GM19239 (cell line): ENCODE measurements at regions not wholly inside any gene's neighbourhood (a gene's known extent, or its start where the extent isn't known, plus 50 kb on each side); places are given as distances from the start of the nearest gene placed in this dataset.

Experiments
- DNase-seq: peaks from one replicate; pipeline ENCODE4 v3.0.0; 2011; ENCODE audit warnings: low spot score; ENCODE audit not compliant: insufficient read length
- FAIRE-seq: peaks from 2 replicates; lab custom pipeline; 2011; peaks lifted over from hg19 to GRCh38; lab: Jason Lieb, UNC

DNA sequence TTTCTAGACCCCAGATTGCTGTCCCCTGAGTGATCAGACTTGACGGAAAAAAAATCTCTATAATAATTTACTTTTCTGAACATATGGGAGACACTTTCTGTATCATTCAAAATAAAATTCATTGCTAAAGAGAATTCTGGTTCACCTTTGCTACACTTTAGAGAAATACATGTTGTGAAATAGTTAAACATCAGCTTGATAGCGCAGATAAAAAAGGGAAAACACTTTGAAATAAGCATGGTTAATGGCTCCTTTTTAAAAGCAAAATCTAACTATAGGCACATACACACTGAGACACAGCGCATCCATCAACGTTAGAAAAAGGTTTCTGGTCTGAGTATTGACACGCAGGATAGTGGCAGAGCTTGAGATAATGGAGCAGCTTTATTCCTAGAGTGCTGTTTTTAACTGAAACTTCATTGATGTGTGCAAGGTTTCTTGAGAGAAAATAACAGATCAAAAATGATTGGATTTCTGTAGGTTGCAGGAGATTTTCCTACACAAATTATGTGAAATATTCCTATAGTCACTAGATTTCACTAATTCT, 341.2 kb downstream of the MZT1 start:
- no peak for DNase-seq
- no peak for FAIRE-seq

DNA sequence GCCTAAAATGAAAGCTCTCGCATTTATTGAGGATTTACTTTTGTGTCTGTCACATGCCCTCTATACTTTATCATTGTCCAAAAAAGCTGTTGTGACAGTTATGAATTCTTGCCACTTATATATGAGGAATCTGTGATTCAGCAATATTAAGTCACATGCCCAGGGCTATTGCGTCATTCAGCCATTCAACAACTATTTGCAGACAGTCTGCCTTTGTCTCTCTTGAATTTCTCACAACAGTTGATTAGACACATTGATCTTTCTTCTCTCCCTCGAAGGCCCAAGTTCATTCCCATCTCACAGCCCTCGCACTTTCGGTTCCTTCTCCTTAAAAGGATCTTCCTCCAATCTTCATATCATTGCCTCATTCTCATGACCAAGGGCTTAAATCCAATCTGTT, 342.6 kb downstream of the MZT1 start:
- DNase-seq, result no peak
- FAIRE-seq, result no peak

DNA sequence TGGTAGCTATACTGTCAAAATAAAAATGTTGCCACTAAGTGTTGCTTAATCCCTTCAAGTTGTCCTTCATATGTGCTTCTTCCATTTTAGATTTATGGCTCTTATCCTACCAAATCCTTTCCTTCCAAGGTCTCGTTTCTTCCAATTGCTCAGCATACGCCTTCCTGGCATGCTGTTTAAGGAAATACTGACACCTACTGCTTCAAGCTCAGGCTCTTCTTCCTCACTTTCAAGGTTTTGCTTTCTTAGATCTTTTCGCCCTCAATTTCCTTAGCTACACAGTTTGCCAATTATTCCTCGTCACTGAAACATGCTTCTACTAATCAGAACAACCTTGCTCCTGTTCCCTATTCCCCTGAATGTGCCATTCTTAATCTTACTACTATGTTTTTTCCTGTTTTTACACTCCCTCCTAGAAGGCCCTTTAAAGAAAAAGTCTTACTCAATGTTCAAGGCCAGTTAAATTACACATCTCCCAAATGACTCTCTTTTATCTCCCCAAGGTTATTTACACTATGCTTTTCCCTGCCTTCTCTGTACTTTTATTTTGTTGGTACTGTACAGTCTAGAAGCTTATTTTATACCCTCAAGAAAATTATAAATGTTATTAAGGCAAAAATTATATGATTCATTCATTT, 343.1 kb downstream of the MZT1 start:
- DNase-seq, result no peak
- no peak for FAIRE-seq

DNA sequence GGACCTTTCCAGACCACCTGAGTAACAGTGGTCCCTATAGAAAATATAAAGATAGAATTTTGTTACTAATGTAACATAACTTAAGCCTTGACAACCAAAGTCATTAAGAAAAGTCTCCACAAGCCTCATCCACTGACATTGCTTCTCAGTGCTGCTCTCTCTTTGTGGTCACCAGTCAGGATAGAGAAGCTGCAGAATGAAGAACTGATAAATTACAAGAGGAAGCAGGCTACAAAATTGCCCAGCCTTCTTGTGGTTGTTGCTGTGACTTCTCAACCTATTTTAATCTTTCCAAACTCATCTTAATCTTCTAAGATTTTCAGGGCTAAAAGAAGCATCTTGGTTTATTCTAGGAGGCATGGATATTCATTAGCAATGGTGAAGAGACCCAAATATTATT, 343.8 kb downstream of the MZT1 start:
- FAIRE-seq, result no peak
- DNase-seq, result no peak

DNA sequence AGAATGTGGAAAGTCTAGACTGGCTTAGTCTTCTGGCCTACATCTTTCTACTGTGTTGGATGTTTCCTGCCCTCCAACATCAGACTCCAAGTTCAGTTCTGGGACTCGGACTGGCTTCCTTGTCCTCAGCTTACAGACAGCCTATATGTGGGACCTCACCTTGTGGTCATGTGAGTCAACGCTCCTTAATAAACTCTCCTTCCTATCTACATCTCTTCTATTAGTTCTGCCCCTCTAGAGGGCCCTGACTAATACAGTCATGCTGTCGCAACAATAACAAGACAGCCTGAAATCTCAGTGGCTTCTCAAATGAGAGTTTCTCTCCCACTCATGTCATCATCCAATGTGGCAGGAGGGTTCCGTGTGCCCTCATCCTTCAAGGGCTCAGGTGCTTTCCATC, 347.8 kb downstream of the MZT1 start:
- no peak for FAIRE-seq

DNA sequence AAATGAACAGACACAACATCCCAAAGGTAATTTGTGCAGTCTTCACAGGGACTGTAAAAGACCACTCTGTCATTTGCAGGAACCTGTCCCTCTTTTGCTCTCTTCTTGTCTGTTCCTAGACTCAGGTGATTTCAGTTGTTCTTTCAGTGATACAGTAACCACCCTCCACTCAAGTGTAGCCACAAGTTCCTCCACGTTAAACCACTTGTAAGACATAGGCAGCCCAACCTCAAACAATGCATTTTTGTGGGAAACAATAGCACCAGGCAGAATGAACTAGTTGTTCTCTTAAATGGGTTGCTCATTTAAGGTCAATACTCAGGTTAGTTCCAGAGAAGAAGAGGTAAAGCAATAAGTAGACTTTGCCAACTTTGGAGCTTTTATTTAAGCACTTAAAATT, 359.4 kb downstream of the MZT1 start:
- no peak for FAIRE-seq
- no peak for DNase-seq

More for the DNA sequence above, 347.8 kb downstream of the MZT1 start:
- DNase-seq, result no peak

DNA sequence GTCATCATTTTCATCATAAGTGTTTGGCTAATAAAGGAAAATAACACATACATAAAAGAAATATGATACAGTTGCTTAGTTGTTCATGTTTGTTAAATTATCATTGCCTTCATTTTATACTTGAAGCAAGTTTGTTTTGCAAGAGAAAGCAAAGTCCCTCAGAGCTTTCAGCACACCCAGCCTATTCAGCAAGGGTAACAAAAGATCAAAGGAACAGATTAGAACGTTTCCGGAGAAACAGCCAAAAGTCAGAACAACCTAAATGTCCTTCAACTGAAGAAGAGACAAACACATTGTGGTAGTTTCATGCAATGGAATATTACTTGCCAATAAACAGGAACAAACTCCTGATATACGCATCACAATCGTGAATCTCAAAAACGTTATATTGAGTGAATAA, 380.7 kb downstream of the MZT1 start:
- no peak for DNase-seq
- FAIRE-seq, result no peak

DNA sequence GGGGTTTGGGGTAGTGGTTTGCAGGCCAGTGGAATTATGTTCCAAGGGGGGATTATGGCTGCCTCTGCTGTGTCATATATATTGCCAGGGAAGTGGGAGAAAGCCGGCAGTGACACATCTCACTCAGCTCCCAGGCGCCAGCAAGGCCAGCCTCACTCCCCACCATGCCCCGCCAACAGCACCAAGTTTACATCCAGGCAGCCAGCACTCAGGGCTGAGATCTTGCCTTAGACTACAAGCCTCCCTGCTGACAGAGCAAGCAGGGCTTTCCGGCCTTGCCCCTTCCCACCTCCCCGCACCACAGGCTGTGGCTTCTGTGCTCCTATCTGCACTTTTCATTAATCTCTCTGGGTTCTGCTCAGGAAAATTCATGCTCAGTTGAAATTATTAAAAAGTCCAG, 385.1 kb downstream of the MZT1 start:
- DNase-seq (no peak), FAIRE-seq (no peak)

DNA sequence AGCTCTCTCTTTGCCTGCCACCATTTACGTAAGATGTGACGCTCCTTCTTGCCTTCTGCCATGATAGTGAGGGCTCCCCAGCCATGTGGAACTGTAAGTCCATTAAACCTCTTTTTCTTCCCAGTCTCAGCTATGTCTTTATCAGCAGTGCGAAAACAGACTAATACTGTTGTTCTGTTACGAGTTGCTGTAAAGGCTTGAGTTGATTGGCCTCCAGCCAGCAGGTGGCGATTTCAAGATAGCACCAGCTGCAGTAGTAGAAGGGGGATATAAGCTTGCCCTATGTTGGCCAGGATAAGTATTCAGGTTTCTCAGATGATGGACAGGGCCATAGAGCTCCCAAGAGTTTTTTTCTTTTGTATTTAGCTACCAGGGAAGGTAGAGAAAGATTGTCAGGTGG, 385.5 kb downstream of the MZT1 start:
- DNase-seq, result no peak
- FAIRE-seq, result no peak

DNA sequence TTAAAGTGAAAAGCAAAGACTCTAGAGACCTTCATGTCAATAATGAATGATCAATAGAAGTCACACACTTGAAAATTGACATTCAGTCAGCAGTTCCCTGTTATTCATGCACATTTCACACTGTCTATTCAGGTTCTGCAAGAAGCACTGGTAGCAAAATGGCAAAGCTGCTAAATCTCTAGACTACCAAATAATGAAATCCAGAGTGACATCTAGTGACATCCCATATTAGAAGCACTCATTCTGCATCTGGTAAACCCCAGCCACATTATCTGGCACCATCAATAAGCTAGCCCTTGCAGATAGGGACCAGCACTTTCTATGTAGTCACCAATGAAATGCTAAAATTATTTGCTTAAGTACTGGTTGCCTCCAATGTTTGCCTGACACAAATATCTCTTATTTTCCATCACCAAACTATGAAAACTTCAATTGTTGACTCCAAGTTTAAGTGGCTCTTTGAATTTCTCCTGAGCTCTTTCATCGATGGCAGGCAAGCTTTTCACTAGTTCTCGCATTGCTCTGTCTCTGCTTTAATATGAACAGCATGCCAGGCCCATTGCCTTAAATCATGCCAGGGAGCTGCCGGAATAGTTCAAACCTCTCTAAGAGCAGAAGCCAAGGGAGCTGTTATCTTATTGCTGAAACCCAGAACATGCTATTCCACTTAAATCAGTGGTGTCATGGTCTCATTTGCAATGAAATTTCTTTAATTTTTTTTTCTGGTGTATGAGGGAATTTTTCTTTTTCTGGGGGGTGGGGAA, 409.9 kb downstream of the MZT1 start:
- DNase-seq (no peak), FAIRE-seq (no peak)

DNA sequence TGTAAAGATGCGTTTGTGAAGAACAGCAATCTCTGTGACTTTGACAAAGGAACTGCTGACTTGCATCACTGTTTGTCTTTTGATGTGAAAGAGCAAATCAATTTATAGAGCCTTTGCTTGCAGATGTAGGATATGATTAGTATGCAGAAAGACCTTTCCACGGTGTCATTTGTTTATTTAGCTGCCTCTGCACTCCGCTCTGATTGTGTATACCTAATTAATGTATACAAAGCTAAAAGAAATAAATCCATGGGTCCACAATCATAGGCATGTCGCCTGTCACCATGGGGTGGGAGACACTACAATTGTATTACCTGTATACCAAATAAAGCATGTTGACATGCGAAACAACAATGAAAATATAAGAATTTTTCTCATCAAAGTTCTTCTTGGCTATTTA, 410.7 kb downstream of the MZT1 start:
- no peak for DNase-seq
- FAIRE-seq, result no peak

DNA sequence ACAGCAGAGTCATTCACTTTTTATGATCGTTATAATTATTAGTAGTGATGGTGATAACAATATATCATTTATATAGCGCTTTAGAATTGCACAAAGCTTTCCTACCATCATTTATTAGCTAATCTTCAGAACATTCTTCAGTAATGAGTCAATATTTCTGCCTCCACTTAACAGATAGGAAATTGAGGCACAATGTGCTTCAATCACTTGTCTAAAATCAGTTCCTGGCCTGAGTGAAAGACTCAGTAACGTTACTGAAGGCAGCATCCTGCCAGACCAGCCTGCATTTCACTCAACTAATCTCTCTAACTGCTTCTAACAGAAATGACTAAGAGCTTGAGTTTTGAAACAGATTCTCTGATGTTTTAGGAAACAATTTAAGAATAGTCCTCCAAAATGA, 412.1 kb downstream of the MZT1 start:
- DNase-seq (no peak), FAIRE-seq (no peak)

DNA sequence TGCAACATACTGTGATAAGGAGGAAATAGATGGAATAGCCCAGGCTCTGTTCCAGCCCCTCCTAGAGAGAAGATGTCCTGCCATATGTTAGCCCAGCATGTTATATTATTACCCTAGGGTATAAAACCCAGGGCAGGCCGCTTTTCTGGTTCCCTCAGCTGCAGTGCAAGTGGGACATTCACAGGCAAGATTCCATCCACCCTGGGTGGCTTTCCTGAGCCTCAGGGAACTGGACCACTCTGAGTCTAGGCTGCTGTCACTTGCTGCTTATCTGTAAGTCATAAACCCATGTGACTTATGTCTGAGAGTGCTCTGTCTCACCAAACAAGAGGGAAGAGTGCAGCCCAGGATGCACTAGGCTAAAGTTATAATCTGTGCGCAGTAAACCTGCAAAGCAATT, 413.2 kb downstream of the MZT1 start:
- no peak for DNase-seq
- FAIRE-seq, result no peak

DNA sequence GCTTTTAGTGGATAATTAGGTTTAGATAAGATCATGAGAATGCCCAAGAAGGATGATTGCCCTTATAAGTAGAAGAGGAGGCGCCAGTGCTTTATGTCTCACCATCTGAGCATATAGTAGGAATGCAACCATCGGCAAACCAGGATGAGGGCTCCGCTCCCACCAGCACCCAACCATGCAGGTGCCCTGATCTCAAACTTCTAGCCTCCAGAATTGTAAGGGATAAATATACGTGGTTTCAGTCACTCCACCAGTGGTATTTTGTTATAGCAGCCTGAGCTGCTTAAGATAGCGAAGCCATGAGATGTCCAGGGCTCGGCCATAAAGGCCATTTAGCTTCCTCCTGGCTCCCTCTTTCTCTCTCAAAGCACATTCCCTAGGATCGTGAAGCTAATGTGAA, 413.9 kb downstream of the MZT1 start:
- DNase-seq (no peak), FAIRE-seq (no peak)

DNA sequence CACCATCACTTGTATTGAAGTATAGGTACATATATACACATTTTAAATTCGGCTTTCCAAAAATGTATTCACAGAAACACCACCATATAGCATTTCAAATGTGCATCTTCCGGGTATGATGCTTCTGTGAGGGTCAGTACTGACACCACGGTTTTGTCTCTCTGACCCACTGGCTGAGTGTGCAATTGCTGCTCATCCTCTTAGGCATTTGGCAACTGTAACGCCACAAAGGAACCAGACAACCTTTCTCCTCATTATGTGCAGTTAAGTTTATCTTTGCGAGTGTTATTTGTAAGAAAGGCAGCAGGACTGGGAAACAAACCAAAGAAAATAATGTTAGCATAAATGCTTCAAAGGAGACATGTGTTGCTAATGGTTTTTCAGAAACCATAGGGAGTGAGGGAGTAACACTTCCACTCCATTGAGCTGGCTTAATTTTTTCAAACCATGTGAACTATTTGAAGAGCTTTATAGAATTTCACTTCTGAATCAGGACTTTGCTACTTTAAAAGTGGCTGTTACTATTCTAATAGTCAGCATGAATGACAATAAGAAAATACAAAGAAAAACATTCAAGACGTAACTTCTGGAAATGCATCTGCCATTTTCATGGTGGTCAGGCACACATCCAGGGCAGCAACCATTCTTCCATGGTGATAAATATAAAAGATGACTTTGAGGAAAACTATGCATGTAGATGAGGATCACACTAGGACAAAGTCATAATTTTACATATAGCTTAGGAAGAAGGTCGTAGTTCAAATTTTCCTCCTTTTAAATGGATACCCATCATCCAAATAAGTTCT, 423.3 kb downstream of the MZT1 start:
- FAIRE-seq (no peak), DNase-seq (no peak)

DNA sequence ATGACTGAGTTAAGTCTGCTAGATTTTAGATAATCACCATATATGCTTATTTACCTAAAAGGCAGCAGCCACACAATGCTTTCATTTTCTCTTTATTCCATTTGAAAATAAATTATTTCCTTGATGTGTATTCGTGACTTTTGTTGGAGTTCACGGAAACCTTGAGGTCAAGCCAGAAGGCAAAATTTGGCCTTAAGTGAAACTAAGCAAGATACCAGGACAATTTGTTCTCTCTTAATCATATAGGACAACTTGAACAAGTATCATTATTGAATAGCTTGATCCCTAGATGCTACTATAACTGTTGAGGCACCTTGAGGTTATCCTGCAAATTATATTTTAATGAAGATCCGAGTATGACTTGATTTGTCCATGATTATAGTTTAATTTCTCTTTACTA, 429.2 kb upstream of the DACH1 start:
- FAIRE-seq (no peak), DNase-seq (no peak)

DNA sequence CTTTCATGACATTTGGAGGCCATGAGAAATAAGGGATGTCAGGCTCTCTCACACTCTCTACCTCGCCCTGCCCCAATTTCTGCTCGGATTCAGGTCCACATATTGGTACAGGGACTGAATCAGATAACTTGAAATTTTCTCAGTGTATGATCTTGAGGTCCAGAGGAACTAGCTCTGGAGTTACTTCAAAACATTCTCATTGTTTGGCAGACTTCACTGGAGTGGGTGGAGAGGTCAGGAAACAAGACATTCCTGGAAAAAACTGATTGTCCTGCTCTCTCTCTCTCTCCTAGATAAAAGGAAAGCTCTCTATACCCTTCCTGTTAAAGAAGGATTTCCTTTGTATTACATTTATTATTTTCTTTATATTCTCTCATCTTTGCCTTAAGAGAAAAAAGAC, 428.1 kb upstream of the DACH1 start:
- FAIRE-seq, result no peak

DNA sequence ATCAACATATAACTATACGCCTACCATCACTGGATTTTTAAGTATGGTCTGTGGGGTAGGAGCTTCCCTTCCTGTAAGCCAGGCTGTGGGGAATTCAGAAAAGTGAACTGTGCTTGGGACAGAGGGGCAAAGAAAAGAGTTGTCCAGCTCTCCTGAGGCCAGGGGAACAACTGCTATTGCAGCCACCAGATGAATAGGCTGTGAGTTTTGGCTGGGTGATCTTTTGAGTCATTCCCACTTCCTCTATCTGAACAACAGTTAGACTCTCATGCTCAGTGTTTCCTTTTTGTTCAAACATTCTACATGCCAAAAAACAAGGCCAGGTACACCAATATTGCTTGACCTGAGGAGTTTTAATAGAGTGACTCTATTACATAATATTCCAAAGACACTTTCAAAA, 426.2 kb upstream of the DACH1 start:
- FAIRE-seq, result no peak
- no peak for DNase-seq

More for the DNA sequence above, 428.1 kb upstream of the DACH1 start:
- no peak for DNase-seq

DNA sequence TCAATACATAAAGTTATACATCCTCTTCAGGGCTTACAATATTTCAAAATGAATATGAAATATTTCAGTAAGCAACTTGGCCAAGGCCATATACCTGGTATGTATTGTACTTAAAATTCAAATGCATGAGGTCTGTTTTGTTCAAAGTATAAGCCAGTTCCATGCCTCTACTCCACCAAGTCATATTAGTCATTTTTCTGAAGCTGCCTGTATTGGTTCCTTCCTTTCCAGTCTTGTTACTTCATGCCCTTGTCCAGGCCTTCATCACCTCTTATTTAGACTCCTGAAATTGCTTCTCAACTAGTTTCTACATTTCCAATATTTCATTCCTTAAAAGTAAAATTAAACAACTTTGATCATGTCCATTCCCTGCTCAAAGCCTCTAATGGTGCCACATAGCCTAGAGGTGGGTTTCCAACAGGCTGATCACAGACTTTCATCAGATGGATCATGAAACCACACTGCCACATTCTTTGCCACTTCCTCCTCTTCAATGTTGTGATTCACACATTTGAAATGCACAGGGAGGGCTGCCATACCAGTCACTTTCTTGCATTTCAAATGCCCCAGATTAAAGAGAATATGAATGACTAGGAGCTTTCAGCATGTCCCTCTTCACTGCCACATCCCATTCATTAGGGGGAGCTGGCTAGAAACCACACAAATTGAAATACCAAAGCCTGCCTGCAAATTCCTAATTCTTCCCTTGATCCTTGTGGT, 424.1 kb upstream of the DACH1 start:
- no peak for DNase-seq
- FAIRE-seq, result no peak

DNA sequence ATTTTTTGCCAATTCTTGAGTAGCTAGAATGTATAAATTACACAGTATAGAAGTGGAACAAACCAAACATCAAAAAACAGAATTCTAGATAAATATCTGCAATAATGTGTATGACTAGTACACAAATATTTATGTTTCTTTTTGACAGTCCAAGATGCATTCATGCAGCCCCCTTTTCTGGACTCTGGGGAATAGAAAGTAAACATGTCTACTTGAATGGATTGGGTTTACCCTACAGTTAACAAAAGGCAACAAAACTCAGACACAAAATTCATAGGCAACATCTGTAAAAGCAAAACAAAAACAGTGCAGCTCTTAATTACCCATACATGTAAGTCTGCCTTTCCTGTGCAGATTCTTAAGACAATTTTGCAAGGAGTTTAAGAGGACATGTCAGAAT, 419.4 kb upstream of the DACH1 start:
- no peak for FAIRE-seq
- DNase-seq, result no peak
